Activated naive CD4-positive, alpha-beta T cell treated with anti-CD3 and anti-CD28 coated beads, Interleukin-2, amount 50 U/mL, for 72 hours (primary cell): ENCODE measurements at regions not wholly inside any gene's neighbourhood (a gene's known extent, or its start where the extent isn't known, plus 50 kb on each side); places are given as distances from the start of the nearest gene placed in this dataset.
"Not testable (repeated sequence)": the region's sequence is repeated elsewhere in the genome, so short reads cannot be mapped to it uniquely, and the experiment has no call there.

ENCODE experiments used
- ATAC-seq, 2 donors: fragments of 150-1000 bp; cut with Tn5 transposase; 2 replicates each; pipeline ENCODE4 v1.10.0; 2021; ENCODE audit warnings: mild to moderate bottlenecking in 2 of 2, moderate library complexity in 2 of 2
- DNase-seq, 2 donors: peaks; one replicate each; pipeline ENCODE4 v3.0.0; 2021 to 2022; ENCODE audit warnings: low spot score in 2 of 2
- H3K27ac Mint-ChIP-seq, 2 donors: one replicate each; pipeline ENCODE4 v1.8.0; 2022; ENCODE audit warnings: mild to moderate bottlenecking in 2 of 2, mixed read lengths in 2 of 2
- H3K36me3 Mint-ChIP-seq, 2 donors: one replicate each; pipeline ENCODE4 v1.8.0; 2022; ENCODE audit warnings: mixed read lengths in 2 of 2
- H3K9me3 Mint-ChIP-seq, 2 donors: one replicate each; pipeline ENCODE4 v1.8.0; 2022; ENCODE audit warnings: mixed read lengths in 2 of 2

- H3K27ac Mint-ChIP-seq, result peak overlapping the region in 1 of 2 donors; percentile 100
Observed at GRCh38 chr5:42989190-42989589, 50.9 kb downstream of the ANXA2R start.

GRCh38 chr5:42988568-42988967 is 51.6 kb downstream of the ANXA2R start:
- H3K9me3 Mint-ChIP-seq, result peaks cover 0 to 4% of the 10 kb centered on the region in 2 donors
- DNase-seq (no peak), ATAC-seq (no peak)
- peaks cover 15 to 22% of the 10 kb centered on the region in 2 donors for H3K36me3 Mint-ChIP-seq
- H3K27ac Mint-ChIP-seq, result peak overlapping the region in 1 of 2 donors; percentile 100

More at GRCh38 chr5:42989190-42989589, 50.9 kb downstream of the ANXA2R start:
- DNase-seq, result no peak
- Mint-ChIP-seq H3K36me3 (peaks cover 15 to 22% of the 10 kb centered on the region in 2 donors), H3K9me3 (peaks cover 0 to 4% of the 10 kb centered on the region in 2 donors)
- ATAC-seq, result no peak

- Mint-ChIP-seq H3K9me3 (peaks cover 0 to 4% of the 10 kb centered on the region in 2 donors), H3K27ac (no peak overlapping the region), H3K36me3 (peaks cover 0 to 15% of the 10 kb centered on the region in 2 donors)
- DNase-seq, result no peak
- ATAC-seq, result peak; percentile 9 to 19
Observed at GRCh38 chr5:42985129-42986037, 54.7 kb downstream of the ANXA2R start.

GRCh38 chr5:42984307-42984706 is 55.8 kb downstream of the ANXA2R start:
- no peak for ATAC-seq

GRCh38 chr5:42982107-42982622 is 58.0 kb downstream of the ANXA2R start:
- no peak overlapping the region for H3K27ac Mint-ChIP-seq
- DNase-seq, result no peak
- H3K9me3 Mint-ChIP-seq, result no peaks in the 10 kb centered on the region
- H3K36me3 Mint-ChIP-seq, result no peaks in the 10 kb centered on the region
- ATAC-seq, result no peak

More at GRCh38 chr5:42984307-42984706, 55.8 kb downstream of the ANXA2R start:
- Mint-ChIP-seq H3K27ac (no peak overlapping the region), H3K9me3 (peaks cover 0 to 4% of the 10 kb centered on the region in 2 donors), H3K36me3 (peaks cover 0 to 14% of the 10 kb centered on the region in 2 donors)
- no peak for DNase-seq

DNA sequence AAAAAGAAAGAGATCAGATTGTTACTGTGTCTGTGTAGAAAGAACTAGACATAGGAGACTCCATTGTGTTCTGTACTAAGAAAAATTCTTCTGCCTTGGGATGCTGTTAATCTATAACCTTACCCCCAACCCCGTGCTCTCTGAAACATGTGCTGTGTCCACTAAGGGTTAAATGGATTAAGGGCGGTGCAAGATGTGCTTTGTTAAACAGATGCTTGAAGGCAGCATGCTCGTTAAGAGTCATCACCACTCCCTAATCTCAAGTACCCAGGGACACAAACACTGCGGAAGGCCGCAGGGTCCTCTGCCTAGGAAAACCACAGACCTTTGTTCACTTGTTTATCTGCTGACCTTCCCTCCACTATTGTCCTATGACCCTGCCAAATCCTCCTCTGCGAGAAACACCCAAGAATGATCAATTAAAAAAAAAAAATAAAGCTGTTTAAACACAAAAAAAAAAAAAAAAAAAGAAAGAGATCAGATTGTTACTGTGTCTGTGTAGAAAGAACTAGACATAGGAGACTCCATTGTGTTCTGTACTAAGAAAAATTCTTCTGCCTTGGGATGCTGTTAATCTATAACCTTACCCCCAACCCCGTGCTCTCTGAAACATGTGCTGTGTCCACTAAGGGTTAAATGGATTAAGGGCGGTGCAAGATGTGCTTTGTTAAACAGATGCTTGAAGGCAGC is 58.6 kb downstream of the ANXA2R start:
- not testable (repeated sequence) for H3K36me3 Mint-ChIP-seq, H3K27ac Mint-ChIP-seq, DNase-seq, ATAC-seq, H3K9me3 Mint-ChIP-seq

GRCh38 chr5:42981015-42981414 is 59.1 kb downstream of the ANXA2R start:
- not testable (repeated sequence) for H3K27ac Mint-ChIP-seq, DNase-seq, H3K36me3 Mint-ChIP-seq, ATAC-seq, H3K9me3 Mint-ChIP-seq

DNA sequence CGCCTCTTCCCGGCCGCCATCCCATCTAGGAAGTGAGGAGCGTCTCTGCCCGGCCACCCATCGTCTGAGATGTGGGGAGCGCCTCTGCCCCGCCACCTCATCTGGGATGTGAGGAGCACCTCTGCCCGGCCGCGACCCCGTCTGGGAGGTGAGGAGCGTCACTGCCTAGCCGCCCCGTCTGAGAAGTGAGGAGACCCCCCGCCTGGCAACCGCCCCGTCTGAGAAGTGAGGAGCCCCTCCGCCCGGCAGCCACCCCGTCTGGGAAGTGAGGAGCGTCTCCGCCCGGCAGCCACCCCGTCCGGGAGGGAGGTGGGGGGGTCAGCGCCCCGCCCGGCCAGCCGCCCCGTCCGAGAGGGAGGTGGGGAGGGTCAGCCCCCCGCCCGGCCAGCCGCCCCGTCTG is 59.7 kb downstream of the ANXA2R start:
- not testable (repeated sequence) for H3K27ac Mint-ChIP-seq, H3K36me3 Mint-ChIP-seq, DNase-seq, H3K9me3 Mint-ChIP-seq, ATAC-seq

DNA sequence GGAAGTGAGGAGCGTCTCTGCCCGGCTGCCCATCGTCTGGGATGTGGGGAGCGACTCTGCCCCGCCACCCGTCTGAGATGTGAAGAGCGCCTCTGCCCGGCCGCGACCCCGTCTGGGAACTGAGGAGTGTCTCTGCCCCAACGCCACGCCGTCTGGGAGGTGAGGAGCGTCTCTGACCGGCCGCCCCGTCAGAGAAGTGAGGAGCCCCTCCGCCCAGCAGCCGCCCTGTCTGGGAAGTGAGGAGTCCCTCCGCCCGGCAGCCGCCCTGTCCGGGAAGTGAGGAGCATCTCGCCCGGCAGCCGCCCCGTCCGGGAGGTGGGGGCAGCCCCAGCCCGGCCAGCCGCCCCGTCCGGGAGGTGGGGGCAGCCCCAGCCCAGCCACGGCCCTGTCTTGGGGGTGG is 60.9 kb downstream of the ANXA2R start:
- not testable (repeated sequence) for H3K9me3 Mint-ChIP-seq, DNase-seq, H3K27ac Mint-ChIP-seq, ATAC-seq, H3K36me3 Mint-ChIP-seq

DNA sequence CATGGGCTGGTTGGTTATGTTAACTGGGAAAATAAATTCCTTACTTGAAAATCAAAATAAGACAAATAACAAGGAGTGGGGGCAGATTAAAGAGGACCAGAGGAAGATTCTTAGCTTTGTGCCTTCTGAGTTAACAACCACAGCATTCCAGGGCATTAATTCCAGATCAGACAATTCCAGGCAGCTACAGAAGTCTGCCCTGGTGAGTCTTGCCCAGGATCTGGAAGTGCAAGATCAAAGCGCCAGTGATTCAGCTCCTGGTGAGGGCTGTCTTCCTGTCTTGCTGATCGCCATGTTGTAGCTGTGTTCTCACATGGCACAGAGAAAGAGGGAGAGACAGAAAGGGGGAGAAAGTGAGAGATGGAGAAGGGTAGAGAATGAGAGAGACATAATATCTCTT is 65.6 kb downstream of the ANXA2R start:
- Mint-ChIP-seq H3K9me3 (peaks cover 0 to 4% of the 10 kb centered on the region in 2 donors), H3K27ac (no peak overlapping the region), H3K36me3 (no peaks in the 10 kb centered on the region)
- ATAC-seq (no peak), DNase-seq (no peak)

GRCh38 chr5:42970636-42971559 is 69.2 kb downstream of the ANXA2R start:
- peaks cover 0 to 4% of the 10 kb centered on the region in 2 donors for H3K9me3 Mint-ChIP-seq
- DNase-seq, result no peak
- no peaks in the 10 kb centered on the region for H3K36me3 Mint-ChIP-seq
- ATAC-seq, result no peak
- no peak overlapping the region for H3K27ac Mint-ChIP-seq

- DNase-seq, result no peak
- Mint-ChIP-seq H3K9me3 (no peaks in the 10 kb centered on the region), H3K36me3 (no peaks in the 10 kb centered on the region), H3K27ac (no peak overlapping the region)
- no peak for ATAC-seq
Observed at GRCh38 chr5:42965934-42966333, 74.2 kb downstream of the ANXA2R start.

DNA sequence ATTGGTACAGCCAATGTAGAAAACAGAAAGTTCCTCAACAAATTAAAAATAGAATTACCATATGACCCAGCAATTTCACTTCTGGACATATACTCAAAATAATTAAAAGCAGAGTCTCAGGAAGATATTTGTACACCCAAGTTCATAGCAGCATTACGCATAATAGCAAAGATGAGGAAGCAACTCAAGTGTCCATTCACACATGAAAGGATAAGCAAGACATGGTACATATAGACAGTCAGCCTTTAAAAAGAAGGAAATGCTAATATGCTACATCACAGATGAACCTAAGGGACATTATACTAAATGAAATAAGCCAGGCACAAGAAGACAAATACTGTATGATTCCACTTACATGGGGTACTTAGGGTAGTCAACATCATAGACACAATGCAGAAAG is 76.7 kb downstream of the ANXA2R start:
- Mint-ChIP-seq H3K9me3 (no peaks in the 10 kb centered on the region), H3K36me3 (no peaks in the 10 kb centered on the region), H3K27ac (no peak overlapping the region)
- DNase-seq (no peak), ATAC-seq (no peak)

DNA sequence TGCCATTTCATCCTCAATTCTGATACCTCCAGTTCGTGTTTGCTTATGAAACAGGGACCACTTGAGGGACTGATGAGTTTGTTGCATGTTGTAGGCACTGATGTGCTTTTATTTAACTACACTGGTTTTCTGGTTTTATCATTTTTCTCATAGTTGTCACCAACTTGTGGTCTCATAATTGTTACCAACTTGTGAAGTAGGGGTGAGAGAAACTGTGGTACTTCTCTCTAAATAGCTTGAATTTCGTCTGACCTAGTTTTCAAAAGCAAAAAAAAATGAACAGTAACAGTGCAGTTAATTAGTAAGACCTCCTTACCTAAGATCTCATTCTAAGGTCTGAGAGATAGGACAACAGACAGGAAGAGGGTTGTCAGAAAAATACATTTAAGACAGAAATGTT is 78.0 kb downstream of the ANXA2R start:
- Mint-ChIP-seq H3K9me3 (no peaks in the 10 kb centered on the region), H3K36me3 (no peaks in the 10 kb centered on the region), H3K27ac (no peak overlapping the region)
- no peak for DNase-seq
- ATAC-seq, result no peak

DNA sequence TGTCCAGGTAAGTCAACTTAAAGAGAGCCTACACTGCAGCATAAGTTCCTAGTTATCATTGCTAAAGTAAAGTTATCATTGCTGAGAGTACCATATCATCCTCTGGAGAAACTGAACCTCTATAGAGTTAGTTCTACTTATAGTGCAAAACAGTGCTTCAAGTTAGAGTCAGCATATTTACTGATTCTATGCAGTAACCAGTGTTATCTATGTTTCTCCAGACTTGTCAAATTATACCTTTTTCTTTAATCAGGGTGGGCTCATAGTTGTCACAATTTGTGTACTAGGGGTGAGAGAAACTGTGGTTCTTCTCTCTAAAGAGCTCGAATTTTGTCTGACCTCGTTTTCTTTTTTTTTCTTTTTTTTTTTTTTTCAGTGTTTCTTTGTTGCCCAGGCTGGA is 79.6 kb downstream of the ANXA2R start:
- H3K27ac Mint-ChIP-seq, result no peak overlapping the region
- H3K36me3 Mint-ChIP-seq, result no peaks in the 10 kb centered on the region
- ATAC-seq (no peak), DNase-seq (no peak)
- no peaks in the 10 kb centered on the region for H3K9me3 Mint-ChIP-seq

DNA sequence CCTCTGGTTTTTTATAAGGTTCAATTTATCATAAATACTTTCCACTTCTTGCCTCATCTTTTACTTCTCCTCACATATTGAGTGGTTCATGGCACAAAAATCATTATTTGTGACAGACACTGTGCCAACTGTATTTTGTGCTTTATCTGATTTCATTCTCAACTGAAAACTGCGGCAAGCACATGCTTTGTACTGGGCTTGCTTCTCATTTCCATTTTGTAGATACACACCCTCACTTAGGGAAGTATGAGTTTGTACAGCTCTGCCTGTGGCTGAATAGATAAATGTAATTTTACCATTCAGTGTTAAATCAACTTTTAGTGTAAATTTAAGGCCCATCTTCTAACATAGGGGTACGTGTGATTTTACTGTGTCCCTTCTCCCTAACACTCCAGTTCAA is 83.6 kb downstream of the ANXA2R start:
- H3K36me3 Mint-ChIP-seq, result peaks cover 12 to 16% of the 10 kb centered on the region in 2 donors
- DNase-seq (no peak), ATAC-seq (no peak)
- H3K27ac Mint-ChIP-seq, result no peak overlapping the region
- H3K9me3 Mint-ChIP-seq, result peaks cover 13% of the 10 kb centered on the region in 2 donors
